KMS-11 (cell line): ENCODE measurements at regions not wholly inside any gene's neighbourhood (a gene's known extent, or its start where the extent isn't known, plus 50 kb on each side); places are given as distances from the start of the nearest gene placed in this dataset.

Experiments
- H2AFZ ChIP-seq: fragments of 200-600 bp; sonication (generic); 2 replicates; pipeline ENCODE4 v1.6.1; 2016; ENCODE audit warnings: antibody characterized with exemption, mixed run types, low read depth
- H3K27ac ChIP-seq: fragments of 200-600 bp; sonication (generic); 2 replicates; pipeline ENCODE4 v1.6.1; 2016; ENCODE audit warnings: mild to moderate bottlenecking, mixed run types
- H3K27me3 ChIP-seq: fragments of 200-600 bp; sonication (generic); 2 replicates; pipeline ENCODE4 v1.6.1; 2017; ENCODE audit warnings: mild to moderate bottlenecking, low read depth, mixed run types, moderate library complexity; ENCODE audit not compliant: insufficient read depth
- H3K36me3 ChIP-seq: fragments of 200-600 bp; sonication (generic); 2 replicates; pipeline ENCODE4 v1.6.1; 2017; ENCODE audit warnings: mild to moderate bottlenecking, mixed run types; ENCODE audit not compliant: insufficient read depth
- H3K4me1 ChIP-seq: fragments of 200-600 bp; sonication (generic); 2 replicates; pipeline ENCODE4 v1.6.1; 2016; ENCODE audit warnings: mild to moderate bottlenecking, low read depth, mixed run types; ENCODE audit not compliant: poor library complexity, severe bottlenecking
- H3K4me2 ChIP-seq: fragments of 200-600 bp; sonication (generic); 2 replicates; pipeline ENCODE4 v1.7.0; 2016; ENCODE audit warnings: mild to moderate bottlenecking, mixed run types
- H3K4me3 ChIP-seq: fragments of 200-600 bp; sonication (generic); IDR thresholded peaks from 2 replicates; pipeline ENCODE4 v1.6.1; 2017; ENCODE audit warnings: low read depth, low read length, mixed read lengths; ENCODE audit not compliant: insufficient read depth
- H3K79me2 ChIP-seq: fragments of 200-600 bp; sonication (generic); 2 replicates; pipeline ENCODE4 v1.6.1; 2016; ENCODE audit warnings: low read depth, mixed run types; ENCODE audit not compliant: insufficient read depth
- H3K9ac ChIP-seq: fragments of 200-600 bp; sonication (generic); 2 replicates; pipeline ENCODE4 v1.6.1; 2016; ENCODE audit warnings: mild to moderate bottlenecking, mixed run types
- H4K20me1 ChIP-seq: fragments of 200-600 bp; sonication (generic); 2 replicates; pipeline ENCODE4 v1.6.1; 2016; ENCODE audit warnings: mild to moderate bottlenecking, mixed run types; ENCODE audit not compliant: insufficient read depth
- CTCF ChIP-seq: fragments of 200-600 bp; sonication (generic); conservative IDR thresholded peaks from 2 replicates; pipeline ENCODE4 v1.6.1; 2017; ENCODE audit warnings: low read depth, mild to moderate bottlenecking, antibody characterized with exemption, low read length, moderate library complexity, mixed read lengths

GRCh38 chr5:173455599-173455957 lies 127.4 kb upstream of the STC2 start:
- Histone ChIP-seq H2AFZ (no peak overlapping the region), H3K36me3 (no peaks in the 10 kb centered on the region), H4K20me1 (no peaks in the 10 kb centered on the region), H3K27ac (no peak overlapping the region), H3K9ac (no peak overlapping the region), H3K4me3 (no peak overlapping the region), H3K4me1 (no peaks in the 10 kb centered on the region), H3K79me2 (no peaks in the 10 kb centered on the region), H3K27me3 (no peaks in the 10 kb centered on the region), H3K4me2 (no peak overlapping the region)
- TF ChIP-seq CTCF, result no peak

- H3K9ac ChIP-seq, result no peak overlapping the region
Measured at GRCh38 chr5:173454736-173455598, 126.8 kb upstream of the STC2 start.

GRCh38 chr5:173454361-173454735 lies 126.1 kb upstream of the STC2 start:
- Histone ChIP-seq H3K27me3 (no peaks in the 10 kb centered on the region), H3K9ac (no peak overlapping the region), H3K27ac (no peak overlapping the region), H3K4me1 (no peaks in the 10 kb centered on the region), H4K20me1 (no peaks in the 10 kb centered on the region), H3K4me2 (no peak overlapping the region), H3K4me3 (no peak overlapping the region), H2AFZ (no peak overlapping the region), H3K36me3 (no peaks in the 10 kb centered on the region), H3K79me2 (no peaks in the 10 kb centered on the region)
- no peak for TF ChIP-seq CTCF

More at GRCh38 chr5:173454736-173455598, 126.8 kb upstream of the STC2 start:
- no peak overlapping the region for H3K4me2 ChIP-seq
- no peak for TF ChIP-seq CTCF
- no peaks in the 10 kb centered on the region for H3K79me2 ChIP-seq
- no peaks in the 10 kb centered on the region for H3K27me3 ChIP-seq
- no peaks in the 10 kb centered on the region for H4K20me1 ChIP-seq
- H3K4me1 ChIP-seq, result no peaks in the 10 kb centered on the region
- no peak overlapping the region for H3K4me3 ChIP-seq
- H2AFZ ChIP-seq, result no peak overlapping the region
- H3K36me3 ChIP-seq, result no peaks in the 10 kb centered on the region
- no peak overlapping the region for H3K27ac ChIP-seq

GRCh38 chr5:173453167-173453566 lies 125.0 kb upstream of the STC2 start:
- no peak overlapping the region for H3K4me3 ChIP-seq
- no peaks in the 10 kb centered on the region for H3K79me2 ChIP-seq
- no peaks in the 10 kb centered on the region for H4K20me1 ChIP-seq
- H2AFZ ChIP-seq, result no peak overlapping the region
- H3K27ac ChIP-seq, result no peak overlapping the region
- H3K36me3 ChIP-seq, result no peaks in the 10 kb centered on the region
- H3K4me2 ChIP-seq, result no peak overlapping the region
- no peak overlapping the region for H3K9ac ChIP-seq
- no peak for TF ChIP-seq CTCF
- H3K27me3 ChIP-seq, result no peaks in the 10 kb centered on the region
- no peaks in the 10 kb centered on the region for H3K4me1 ChIP-seq
